Fibroblast of the aortic adventitia (primary cell): ENCODE measurements at regions not wholly inside any gene's neighbourhood (a gene's known extent, or its start where the extent isn't known, plus 50 kb on each side); places are given as distances from the start of the nearest gene placed in this dataset.
"Not testable (repeated sequence)": the region's sequence is repeated elsewhere in the genome, so short reads cannot be mapped to it uniquely, and the experiment has no call there.

Experiments
- DNase-seq: peaks from one replicate; pipeline ENCODE4 v3.0.0-alpha.2; 2010; ENCODE audit warnings: low read depth
- H3K4me3 ChIP-seq: 2 replicates; pipeline ENCODE4 v1.5.1; 2011; ENCODE audit warnings: low read depth, mild to moderate bottlenecking, control low read depth, low read length, moderate library complexity
- CTCF ChIP-seq: IDR thresholded peaks from 2 replicates; pipeline ENCODE4 v1.5.1; 2011; ENCODE audit warnings: mild to moderate bottlenecking, low read length, control low read depth, inconsistent platforms; ENCODE audit not compliant: insufficient read depth

GRCh38 chr10:131578472-131578970, 267.0 kb upstream of the TCERG1L start:
- no peak overlapping the region for H3K4me3 ChIP-seq
- no peak for DNase-seq
- TF ChIP-seq CTCF = no peak

GRCh38 chr10:131579251-131580071, 267.9 kb upstream of the TCERG1L start:
- TF ChIP-seq CTCF = no peak
- DNase-seq = no peak
- no peak overlapping the region for H3K4me3 ChIP-seq

- H3K4me3 ChIP-seq = no peak overlapping the region
- no peak for DNase-seq
- TF ChIP-seq CTCF = no peak
Observed at GRCh38 chr10:131580076-131580652, 268.6 kb upstream of the TCERG1L start.

- no peak for DNase-seq
- no peak overlapping the region for H3K4me3 ChIP-seq
- no peak for TF ChIP-seq CTCF
Observed at GRCh38 chr10:131580674-131581073, 269.2 kb upstream of the TCERG1L start.

GRCh38 chr10:131581547-131581946, 270.0 kb upstream of the TCERG1L start:
- not testable (repeated sequence) for DNase-seq, H3K4me3 ChIP-seq

- H3K4me3 ChIP-seq = no peak overlapping the region
- TF ChIP-seq CTCF = no peak
- DNase-seq = no peak
Observed at GRCh38 chr10:131584287-131584686, 272.8 kb upstream of the TCERG1L start.

- TF ChIP-seq CTCF = no peak
- no peak for DNase-seq
Observed at GRCh38 chr10:131585761-131586160, 274.2 kb upstream of the TCERG1L start.

More at GRCh38 chr10:131585761-131586160, 274.2 kb upstream of the TCERG1L start:
- no peak overlapping the region for H3K4me3 ChIP-seq
